H54 (cell line): ENCODE measurements at regions not wholly inside any gene's neighbourhood (a gene's known extent, or its start where the extent isn't known, plus 50 kb on each side); places are given as distances from the start of the nearest gene placed in this dataset.

Source experiments
- DNase-seq: peaks from one replicate; pipeline ENCODE4 v3.0.0; 2011; ENCODE audit warnings: low spot score, mixed read lengths; ENCODE audit not compliant: insufficient read length
- FAIRE-seq: peaks from 3 replicates; lab custom pipeline; 2011; peaks lifted over from hg19 to GRCh38; lab: Jason Lieb, UNC
- POLR2A ChIP-seq: IDR thresholded peaks from 2 replicates; pipeline ENCODE4 v1.6.1; 2011; ENCODE audit warnings: low read depth, mild to moderate bottlenecking, low read length

DNA sequence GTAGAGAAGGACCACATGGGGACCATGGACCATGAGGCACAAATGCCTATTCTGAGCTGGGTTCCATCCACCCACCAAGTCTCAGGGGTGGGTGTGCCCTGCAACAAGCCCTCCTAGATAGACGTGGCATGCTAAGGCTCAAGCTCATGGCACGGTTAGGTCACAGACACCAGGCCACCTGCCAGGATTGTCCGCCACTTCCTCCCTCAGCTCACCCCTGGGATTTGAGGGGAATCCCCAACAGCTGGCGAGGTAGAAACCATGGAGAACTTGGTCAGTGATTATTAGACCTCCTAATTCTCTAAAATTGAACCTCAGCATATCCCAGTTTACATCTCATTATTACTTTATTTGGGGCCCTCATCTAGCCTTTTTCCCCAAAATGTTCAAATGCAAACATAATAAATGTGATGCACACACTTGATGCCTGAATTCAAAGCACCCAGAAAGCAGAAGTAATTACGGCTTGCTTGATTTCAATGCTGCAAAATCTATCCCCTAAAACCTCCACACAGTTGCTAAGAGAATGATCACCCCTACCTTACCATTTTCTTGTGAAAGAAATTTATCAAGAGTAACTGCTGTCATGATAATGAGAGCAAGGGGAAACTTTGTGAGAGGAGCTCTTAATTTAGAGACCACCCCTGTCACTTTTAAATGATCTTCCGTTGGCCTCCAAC, 366.6 kb upstream of the PFKP start:
- no peak for TF ChIP-seq POLR2A
- DNase-seq (no peak), FAIRE-seq (no peak)

DNA sequence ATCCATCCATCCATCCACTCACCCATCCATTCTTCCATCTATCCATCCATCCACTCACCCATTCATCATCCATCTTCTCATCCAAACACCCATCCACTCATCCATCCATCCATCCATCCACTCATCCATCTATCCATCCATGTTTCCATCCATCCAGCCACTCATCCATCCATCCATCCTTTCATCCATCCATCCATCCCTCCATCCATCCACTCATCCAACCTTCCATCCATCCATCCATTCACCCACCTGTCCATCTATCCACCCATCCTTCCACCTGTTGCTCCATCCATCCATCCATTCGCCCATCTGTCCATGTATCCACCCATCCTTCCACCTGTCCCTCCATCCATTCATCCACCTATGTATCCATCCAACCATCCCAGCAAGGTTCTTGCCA, 378.4 kb upstream of the PFKP start:
- FAIRE-seq: no peak
- no peak for TF ChIP-seq POLR2A
- no peak for DNase-seq

DNA sequence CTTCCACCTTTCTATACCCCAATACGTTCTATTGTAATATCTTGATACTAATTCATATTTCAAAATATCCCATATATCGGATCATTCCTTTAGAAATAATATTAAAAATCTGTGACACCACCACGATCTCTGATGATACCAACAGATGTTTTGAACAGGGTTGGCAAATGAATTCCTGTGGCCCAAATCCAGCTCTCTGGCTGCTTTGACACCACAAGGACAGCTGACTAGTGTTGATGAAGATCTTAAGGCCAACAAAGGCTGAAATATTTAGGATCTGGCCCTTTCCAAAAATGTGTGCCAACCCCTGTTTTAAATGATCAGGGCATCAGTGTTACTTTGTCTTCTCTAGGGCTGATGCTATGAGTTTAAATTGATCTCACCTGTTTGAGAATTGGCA, 380.7 kb upstream of the PFKP start:
- DNase-seq (no peak), FAIRE-seq (no peak)
- no peak for TF ChIP-seq POLR2A

DNA sequence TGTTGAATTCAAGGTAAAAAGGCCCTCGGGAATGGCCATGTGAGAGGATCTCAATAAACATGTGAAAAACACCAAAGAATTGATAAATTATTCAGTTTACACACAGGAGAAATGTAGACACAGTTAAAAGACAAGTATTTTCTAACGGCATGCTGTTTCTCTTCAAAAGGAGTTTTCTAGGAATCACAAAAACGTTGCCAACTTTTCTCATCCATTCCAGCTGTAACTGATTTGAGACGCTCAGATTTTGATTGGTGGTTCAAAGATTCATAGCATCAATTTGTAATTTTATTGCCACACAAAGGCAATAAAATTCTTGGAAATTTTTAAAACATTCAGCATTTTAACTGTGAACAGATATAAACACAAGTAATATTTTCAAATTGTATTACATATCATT, 384.9 kb upstream of the PFKP start:
- no peak for DNase-seq
- no peak for FAIRE-seq
- no peak for TF ChIP-seq POLR2A

DNA sequence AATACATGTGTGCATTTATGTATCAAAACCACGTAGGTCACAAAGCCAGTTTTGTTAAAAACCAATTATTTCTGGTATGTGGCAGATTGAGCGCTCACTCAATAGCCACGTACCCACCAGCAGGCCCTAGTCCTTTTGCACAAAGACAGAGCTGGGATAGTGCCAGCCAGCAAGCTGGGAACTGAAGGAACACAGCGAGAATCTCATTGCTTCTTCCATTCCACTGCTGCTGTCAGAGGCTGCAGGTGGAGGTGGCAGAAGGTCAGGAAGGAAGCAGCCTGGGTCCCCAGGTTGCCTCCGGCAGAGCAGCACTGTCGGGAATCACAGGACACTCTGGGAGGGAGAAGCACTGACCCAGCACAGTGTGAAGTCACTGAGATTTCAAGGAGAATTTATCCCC, 385.5 kb upstream of the PFKP start:
- no peak for TF ChIP-seq POLR2A
- DNase-seq (no peak), FAIRE-seq (no peak)

DNA sequence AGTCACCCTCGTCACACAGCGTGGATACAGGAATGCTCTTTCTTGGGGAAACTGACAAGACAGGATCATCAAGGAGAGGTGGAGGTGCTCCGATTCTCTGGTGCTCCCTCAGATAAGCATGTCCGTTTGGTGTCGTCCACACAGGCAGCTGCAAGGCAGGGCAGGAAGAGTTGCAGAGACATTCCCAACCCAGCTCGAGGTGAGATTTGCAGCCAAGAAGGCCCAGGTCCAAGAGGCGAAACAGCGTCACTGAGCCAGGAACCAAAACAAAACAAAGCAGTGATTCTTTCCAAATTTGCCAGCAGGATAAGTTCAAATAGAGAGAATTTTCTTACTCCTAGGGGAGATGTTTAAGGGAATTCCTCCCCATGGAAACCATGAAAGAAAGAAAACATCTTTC, 386.5 kb upstream of the PFKP start:
- DNase-seq (no peak), FAIRE-seq (no peak)
- TF ChIP-seq POLR2A: no peak

DNA sequence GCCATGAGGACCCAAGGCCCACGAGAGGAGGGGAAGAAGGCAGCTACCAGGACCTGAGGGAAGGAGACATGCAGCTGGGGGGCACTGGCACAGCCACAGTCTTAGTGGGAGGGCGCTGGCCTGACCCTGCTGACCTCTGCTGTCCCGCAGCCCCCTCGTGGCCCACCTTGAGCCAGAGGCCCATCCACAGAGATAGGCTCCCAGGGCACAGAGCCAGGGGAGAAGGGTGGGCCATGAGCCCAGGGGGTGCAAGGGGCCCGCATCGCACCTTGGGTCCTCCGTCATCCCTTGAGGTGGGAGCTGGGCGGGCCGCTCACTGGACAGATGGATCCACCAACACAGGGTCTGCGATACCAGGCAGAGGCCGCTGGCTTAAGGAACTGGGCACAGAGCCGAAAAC, 387.7 kb upstream of the PFKP start:
- FAIRE-seq: no peak
- no peak for DNase-seq
- no peak for TF ChIP-seq POLR2A

DNA sequence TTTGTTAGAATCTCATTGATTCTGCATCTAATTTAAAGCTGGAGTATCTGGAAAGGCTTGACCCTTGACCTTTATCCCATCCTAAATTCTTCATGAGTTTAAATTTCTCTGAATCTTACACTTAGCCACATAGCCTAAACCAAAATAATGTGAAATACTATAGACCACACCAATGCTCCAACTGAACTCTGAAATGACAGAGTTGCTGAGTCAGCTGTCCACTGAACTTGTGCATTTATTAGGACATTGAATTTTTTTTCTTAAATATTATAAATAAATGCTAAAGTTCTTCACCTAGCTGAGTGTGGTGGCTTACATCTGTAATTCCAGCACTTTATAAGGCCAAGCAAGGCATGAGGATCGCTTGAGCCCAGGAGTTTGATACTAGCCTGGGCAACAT, 390.9 kb upstream of the PFKP start:
- no peak for DNase-seq
- FAIRE-seq: no peak

DNA sequence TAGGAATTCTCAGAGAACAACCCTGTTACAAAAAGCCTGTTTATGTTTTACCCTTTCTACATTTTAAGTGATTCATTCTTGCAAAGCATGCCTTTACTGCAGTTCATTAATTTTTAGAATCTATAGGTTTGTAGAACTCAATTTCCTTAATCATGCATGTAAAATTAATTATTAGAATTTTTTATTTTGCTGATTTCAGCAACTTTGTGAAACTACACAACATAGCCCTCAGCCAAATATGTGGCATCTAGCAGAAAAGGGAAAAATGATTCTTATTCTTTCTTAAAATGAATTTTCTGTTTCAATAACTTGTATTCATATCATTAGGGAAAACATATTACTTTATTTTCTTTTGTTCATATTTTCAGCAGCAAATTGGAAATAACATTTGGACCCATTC, 392.9 kb upstream of the PFKP start:
- FAIRE-seq: no peak
- TF ChIP-seq POLR2A: no peak
- DNase-seq: no peak

More for the DNA sequence above, 390.9 kb upstream of the PFKP start:
- no peak for TF ChIP-seq POLR2A

DNA sequence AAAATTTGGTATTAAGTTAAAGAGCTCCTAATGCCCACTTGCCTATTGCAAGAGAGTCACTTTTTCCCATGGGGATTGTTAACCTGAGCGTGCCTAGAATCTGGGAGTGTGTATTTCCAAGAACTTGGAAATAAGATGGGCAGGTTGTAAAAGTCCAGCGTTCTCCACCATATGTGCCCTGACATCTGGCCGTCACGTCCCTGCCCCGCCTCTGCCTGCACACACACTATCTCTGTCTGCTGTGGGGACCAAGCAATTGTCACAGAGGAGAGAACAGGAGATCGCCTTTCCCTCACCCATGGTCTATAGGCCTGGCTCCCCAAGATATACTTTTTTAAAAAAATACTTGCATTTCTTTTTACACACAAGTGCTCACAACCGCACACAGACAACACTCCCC, 396.5 kb upstream of the PFKP start:
- TF ChIP-seq POLR2A: no peak
- no peak for DNase-seq
- no peak for FAIRE-seq

DNA sequence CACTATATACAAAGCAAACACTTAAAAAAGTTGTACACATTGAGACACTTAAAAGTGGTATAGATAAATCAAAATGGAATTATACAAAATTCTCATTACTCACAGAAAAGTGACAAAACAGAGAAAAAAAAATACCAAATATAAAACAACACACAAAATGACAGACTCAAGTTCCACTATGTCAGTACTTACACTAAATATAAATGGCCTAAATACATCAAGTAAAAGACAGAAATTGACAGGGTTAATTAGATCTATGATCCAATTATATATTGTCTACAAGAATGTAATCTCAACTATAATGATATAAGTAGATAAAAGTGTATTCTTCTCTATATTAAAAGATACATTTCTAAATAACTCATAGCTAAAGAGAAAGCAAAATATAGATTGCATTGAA, 401.6 kb upstream of the PFKP start:
- no peak for DNase-seq
- no peak for FAIRE-seq
- TF ChIP-seq POLR2A: no peak

DNA sequence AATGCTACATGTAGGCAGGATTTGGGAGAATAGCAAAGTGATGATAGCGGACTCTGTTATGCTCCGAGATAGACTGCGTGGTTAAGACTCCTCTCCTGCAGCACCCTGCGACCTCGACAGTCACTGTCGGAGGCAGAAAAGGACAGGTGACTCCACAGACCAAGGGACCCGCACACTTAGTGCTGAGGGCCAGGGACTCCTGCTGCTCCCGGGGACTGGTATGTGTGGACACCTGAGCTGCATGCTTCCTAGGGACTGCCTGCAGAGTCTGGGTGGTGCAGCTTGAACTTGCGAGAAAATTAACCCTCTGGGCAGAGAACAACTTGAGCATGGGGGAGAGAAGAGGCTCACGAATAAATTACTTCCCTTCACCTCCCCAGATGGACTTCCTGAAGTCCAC, 407.1 kb upstream of the PFKP start:
- FAIRE-seq: no peak
- no peak for TF ChIP-seq POLR2A
- no peak for DNase-seq

DNA sequence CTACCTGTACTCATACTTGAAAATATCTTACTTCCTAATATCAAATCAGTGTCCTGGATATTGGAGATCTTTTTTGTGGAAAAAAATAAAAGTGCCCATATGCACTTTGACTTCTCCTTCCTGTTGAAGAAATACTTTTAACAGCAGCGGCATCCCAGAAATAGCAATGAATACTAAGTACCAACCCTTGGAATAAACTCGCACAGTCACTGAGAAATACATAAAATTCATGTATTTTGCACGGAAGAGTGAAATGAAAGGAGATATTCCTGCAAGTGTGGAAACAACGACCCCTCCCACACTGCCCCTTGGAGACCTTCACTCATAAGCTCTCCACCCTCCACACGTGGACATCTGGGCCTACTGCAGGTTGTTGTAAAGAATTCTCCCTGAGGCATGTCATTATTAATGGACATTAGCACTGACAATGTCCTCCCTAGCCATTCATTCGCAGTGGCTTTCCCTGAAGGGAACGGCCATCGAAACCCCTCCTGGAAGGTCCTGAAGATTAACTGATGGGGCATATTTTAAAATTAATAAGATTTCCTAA, 407.6 kb upstream of the PFKP start:
- DNase-seq (no peak), FAIRE-seq (no peak)
- TF ChIP-seq POLR2A: no peak

DNA sequence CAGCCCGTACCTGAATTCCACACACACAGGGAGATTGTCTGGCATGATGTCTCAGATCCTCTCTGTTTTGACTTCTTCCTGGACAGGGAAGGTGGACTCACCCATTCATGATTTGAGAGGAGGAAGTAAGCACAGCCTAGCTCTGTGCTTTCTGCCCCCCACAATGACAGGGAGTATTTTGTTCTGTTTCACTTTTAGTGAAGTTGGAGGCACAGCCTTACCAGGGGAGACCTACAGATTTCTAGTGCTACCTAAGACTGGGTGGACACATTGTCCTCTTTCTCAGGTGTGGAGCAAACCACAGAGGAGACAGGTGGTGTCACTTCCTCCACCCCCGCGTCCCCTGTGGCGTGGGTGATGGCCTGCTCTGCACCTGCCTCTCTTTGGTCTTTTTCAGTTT, 408.6 kb upstream of the PFKP start:
- DNase-seq: no peak
- FAIRE-seq: no peak
- TF ChIP-seq POLR2A: no peak

DNA sequence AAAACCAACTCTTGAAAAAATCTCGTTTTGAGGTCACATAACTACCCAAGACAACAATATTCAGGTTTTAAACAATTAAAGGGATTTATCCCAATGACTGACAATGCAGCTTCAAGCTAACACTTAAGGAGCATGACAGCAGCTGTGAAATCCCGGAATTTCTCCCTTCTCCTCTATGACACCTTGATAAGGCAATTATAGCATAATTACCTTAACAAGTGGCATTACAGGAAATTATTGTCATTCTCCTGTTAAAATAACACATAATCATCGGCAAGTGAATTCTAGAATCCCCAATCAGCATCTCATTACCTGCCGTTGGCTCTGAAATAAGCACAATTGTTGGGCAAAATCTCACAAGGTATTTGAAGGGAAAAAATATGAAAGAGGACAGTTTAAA, 417.0 kb upstream of the PFKP start:
- TF ChIP-seq POLR2A: no peak
- FAIRE-seq (no peak), DNase-seq (no peak)
